ENCODE measurements at regions not wholly inside any gene's neighbourhood (a gene's known extent, or its start where the extent isn't known, plus 50 kb on each side); places are given as distances from the start of the nearest gene placed in this dataset.

- no peak for TF ChIP-seq POLR2A (IDR thresholded peaks at IDR 0.05; ENCODE audit: low read depth, low read length)
- no peak for TF ChIP-seq TAF1 (IDR thresholded peaks at IDR 0.05; ENCODE audit: borderline replicate concordance, low read depth, low read length)
- no peak for TF ChIP-seq POLR2AphosphoS5 (IDR thresholded peaks at IDR 0.05; ENCODE audit: low read depth, low read length)
- no peak for FAIRE-seq
- DNase-seq (ENCODE audit: insufficient read length): no peak
Measured at GRCh38 chr11:81052344-81053158, 1611.7 kb upstream of the TENM4 start.

- TF ChIP-seq POLR2AphosphoS5 (IDR thresholded peaks at IDR 0.05; ENCODE audit: low read depth, low read length) (no peak), TAF1 (IDR thresholded peaks at IDR 0.05; ENCODE audit: borderline replicate concordance, low read depth, low read length) (no peak), POLR2A (IDR thresholded peaks at IDR 0.05; ENCODE audit: low read depth, low read length) (no peak)
- no peak for DNase-seq (ENCODE audit: insufficient read length)
- no peak for FAIRE-seq
Measured at GRCh38 chr11:81039916-81040524, 1599.2 kb upstream of the TENM4 start.

GRCh38 chr11:81036168-81036870 lies 1595.5 kb upstream of the TENM4 start:
- no peak for FAIRE-seq
- TF ChIP-seq POLR2AphosphoS5 (IDR thresholded peaks at IDR 0.05; ENCODE audit: low read depth, low read length): no peak
- no peak for DNase-seq (ENCODE audit: insufficient read length)

- FAIRE-seq: no peak
- TF ChIP-seq TAF1 (IDR thresholded peaks at IDR 0.05; ENCODE audit: borderline replicate concordance, low read depth, low read length) (no peak), POLR2A (IDR thresholded peaks at IDR 0.05; ENCODE audit: low read depth, low read length) (no peak)
- no peak for DNase-seq (ENCODE audit: insufficient read length)
Measured at GRCh38 chr11:81033779-81034540, 1593.1 kb upstream of the TENM4 start.

GRCh38 chr11:81032906-81033305 lies 1592.1 kb upstream of the TENM4 start:
- no peak for TF ChIP-seq POLR2AphosphoS5 (IDR thresholded peaks at IDR 0.05; ENCODE audit: low read depth, low read length)
- no peak for TF ChIP-seq TAF1 (IDR thresholded peaks at IDR 0.05; ENCODE audit: borderline replicate concordance, low read depth, low read length)
- no peak for TF ChIP-seq POLR2A (IDR thresholded peaks at IDR 0.05; ENCODE audit: low read depth, low read length)
- FAIRE-seq (no peak), DNase-seq (ENCODE audit: insufficient read length) (no peak)

- no peak for FAIRE-seq
- TF ChIP-seq POLR2A (IDR thresholded peaks at IDR 0.05; ENCODE audit: low read depth, low read length): no peak
- no peak for TF ChIP-seq POLR2AphosphoS5 (IDR thresholded peaks at IDR 0.05; ENCODE audit: low read depth, low read length)
- TF ChIP-seq TAF1 (IDR thresholded peaks at IDR 0.05; ENCODE audit: borderline replicate concordance, low read depth, low read length): no peak
- no peak for DNase-seq (ENCODE audit: insufficient read length)
Measured at GRCh38 chr11:81030186-81030585, 1589.4 kb upstream of the TENM4 start.

GRCh38 chr11:81026032-81026431 lies 1585.2 kb upstream of the TENM4 start:
- FAIRE-seq: no peak
- TF ChIP-seq POLR2AphosphoS5 (IDR thresholded peaks at IDR 0.05; ENCODE audit: low read depth, low read length) (no peak), POLR2A (IDR thresholded peaks at IDR 0.05; ENCODE audit: low read depth, low read length) (no peak), TAF1 (IDR thresholded peaks at IDR 0.05; ENCODE audit: borderline replicate concordance, low read depth, low read length) (no peak)
- DNase-seq (ENCODE audit: insufficient read length): no peak

GRCh38 chr11:81022057-81022456 lies 1581.2 kb upstream of the TENM4 start:
- TF ChIP-seq POLR2AphosphoS5 (IDR thresholded peaks at IDR 0.05; ENCODE audit: low read depth, low read length) (no peak), POLR2A (IDR thresholded peaks at IDR 0.05; ENCODE audit: low read depth, low read length) (no peak), TAF1 (IDR thresholded peaks at IDR 0.05; ENCODE audit: borderline replicate concordance, low read depth, low read length) (no peak)
- FAIRE-seq (no peak), DNase-seq (ENCODE audit: insufficient read length) (no peak)

- no peak for DNase-seq (ENCODE audit: insufficient read length)
- FAIRE-seq: no peak
- TF ChIP-seq POLR2A (IDR thresholded peaks at IDR 0.05; ENCODE audit: low read depth, low read length) (no peak), POLR2AphosphoS5 (IDR thresholded peaks at IDR 0.05; ENCODE audit: low read depth, low read length) (no peak), TAF1 (IDR thresholded peaks at IDR 0.05; ENCODE audit: borderline replicate concordance, low read depth, low read length) (no peak)
Measured at GRCh38 chr11:81010631-81011030, 1569.8 kb upstream of the TENM4 start.

GRCh38 chr11:81007046-81007445 lies 1566.2 kb upstream of the TENM4 start:
- DNase-seq (ENCODE audit: insufficient read length) (no peak), FAIRE-seq (no peak)
- TF ChIP-seq POLR2AphosphoS5 (IDR thresholded peaks at IDR 0.05; ENCODE audit: low read depth, low read length) (no peak), TAF1 (IDR thresholded peaks at IDR 0.05; ENCODE audit: borderline replicate concordance, low read depth, low read length) (no peak), POLR2A (IDR thresholded peaks at IDR 0.05; ENCODE audit: low read depth, low read length) (no peak)

- FAIRE-seq (no peak), DNase-seq (ENCODE audit: insufficient read length) (no peak)
- TF ChIP-seq TAF1 (IDR thresholded peaks at IDR 0.05; ENCODE audit: borderline replicate concordance, low read depth, low read length): no peak
- TF ChIP-seq POLR2AphosphoS5 (IDR thresholded peaks at IDR 0.05; ENCODE audit: low read depth, low read length): no peak
- TF ChIP-seq POLR2A (IDR thresholded peaks at IDR 0.05; ENCODE audit: low read depth, low read length): no peak
Measured at GRCh38 chr11:81005595-81005994, 1564.8 kb upstream of the TENM4 start.

Data from GM12892 (cell line).